ENCODE measurements at regions not wholly inside any gene's neighbourhood (a gene's known extent, or its start where the extent isn't known, plus 50 kb on each side); places are given as distances from the start of the nearest gene placed in this dataset.

DNA sequence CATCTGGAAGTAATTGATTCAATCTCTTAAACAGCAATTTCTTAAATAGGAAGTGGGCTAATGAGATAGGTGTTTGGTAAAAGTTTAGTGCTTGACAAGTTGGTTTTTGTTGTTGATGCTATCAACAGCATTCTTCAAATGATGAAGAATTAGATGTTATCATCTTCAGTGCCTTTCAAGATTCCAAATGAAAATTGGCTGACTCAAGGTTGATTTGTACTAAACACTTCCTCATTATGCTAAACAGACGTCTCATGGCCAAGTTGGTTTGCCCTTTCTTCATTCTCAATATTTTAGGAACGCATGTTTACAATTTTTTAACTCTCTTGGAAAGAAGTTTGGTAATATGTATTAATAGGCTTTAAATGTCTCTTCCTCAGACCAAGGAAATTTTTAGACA, 86.0 kb downstream of the MID1IP1 start:
- DNase-seq (ENCODE audit: low read depth) = no peak

DNA sequence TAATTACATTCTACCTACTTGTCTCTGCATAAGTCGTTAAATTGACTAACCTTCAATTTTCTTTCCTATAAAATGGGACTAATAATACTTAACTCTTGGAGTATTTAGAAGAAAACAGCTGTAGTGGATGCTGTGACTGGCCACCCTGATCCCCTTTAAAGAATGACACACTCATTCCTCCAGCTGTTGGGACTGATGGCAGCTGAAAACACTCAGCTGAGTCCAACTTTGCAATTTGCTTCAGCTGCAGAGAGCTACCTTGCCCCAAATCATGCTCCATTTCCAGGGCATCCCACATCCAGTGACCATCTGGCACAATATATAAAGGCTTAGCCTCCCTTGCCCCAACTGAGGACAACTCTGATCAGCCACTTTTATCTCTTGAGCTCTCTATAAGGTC, 89.1 kb downstream of the MID1IP1 start:
- DNase-seq (ENCODE audit: low read depth) = no peak

GRCh38 chrX:38890963-38891362, 89.7 kb downstream of the MID1IP1 start:
- DNase-seq (ENCODE audit: low read depth) = no peak

DNA sequence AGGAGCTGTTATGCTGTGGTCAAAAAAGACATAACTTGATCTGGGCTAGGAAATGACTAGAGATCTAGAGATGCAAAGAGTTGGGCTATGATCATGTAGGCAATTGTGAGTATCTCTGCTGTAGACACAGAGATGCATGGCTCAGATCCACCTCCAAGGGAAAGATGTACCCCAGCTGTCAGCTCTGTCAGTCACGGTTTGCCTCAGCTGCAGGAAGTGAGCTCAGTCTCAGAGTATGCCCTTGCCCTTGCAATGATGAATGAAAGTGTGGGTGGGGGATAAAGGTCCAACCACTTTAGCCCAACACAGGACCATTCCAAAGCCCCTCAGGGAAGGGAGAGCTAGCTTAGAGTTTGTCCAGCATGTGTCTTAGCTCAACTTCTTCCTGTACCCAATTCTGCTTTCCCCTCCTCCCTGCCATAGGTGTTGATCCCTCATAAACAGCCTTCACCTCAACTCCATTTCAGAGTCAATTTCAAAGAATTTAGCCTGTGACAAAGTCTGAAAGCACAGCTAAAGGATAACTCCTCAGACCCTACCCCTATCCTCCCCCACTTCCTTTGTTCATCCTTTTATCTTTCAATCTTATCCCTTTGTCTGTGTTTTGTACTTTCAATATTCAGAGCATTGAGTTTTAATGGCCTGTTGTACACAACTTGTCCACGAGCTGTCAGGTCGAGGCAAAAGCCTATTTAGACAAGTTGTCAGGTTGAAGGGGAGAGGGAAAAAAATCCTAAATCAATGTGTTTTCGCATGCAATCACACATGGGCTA, 90.6 kb downstream of the MID1IP1 start:
- DNase-seq (ENCODE audit: low read depth) = no peak

DNA sequence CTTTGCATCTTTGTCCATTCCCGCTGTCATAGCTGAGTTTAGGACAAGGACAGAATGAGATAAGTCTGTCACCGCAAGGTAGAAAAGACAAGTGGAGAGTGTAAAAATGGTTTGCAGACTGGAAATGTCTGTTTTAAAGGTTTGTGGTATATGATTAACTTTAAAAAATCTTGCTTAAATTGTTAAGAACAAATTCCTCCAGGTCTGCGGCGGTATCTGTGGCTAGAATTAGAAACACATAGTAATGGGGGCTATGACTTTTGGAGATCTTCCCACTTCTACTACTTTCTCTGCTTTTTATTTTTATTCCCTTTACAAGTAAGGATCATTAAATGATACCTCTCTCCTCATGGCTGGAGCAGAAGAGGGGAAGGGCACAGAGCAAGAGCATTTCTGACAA, 92.2 kb downstream of the MID1IP1 start:
- DNase-seq (ENCODE audit: low read depth) = no peak

DNA sequence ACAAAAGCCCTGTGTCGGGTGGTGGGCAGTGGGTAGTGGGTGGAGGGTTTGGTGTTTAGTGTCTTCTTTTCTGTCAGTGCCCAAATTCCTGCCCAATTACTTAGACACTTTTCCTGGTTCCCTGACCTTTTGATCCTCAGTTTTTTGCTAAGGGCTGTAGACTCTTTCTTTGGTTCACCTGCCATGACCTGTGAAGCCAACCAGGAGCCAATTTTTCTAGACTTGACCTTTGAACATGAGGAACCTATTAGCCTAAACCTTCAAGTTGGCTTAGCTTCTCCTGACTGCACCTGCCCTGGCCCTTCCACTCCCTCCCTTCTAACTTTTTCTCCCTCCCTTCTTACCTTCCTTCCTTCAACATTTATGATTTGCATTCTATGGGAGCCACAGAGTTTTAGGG, 94.5 kb downstream of the MID1IP1 start:
- no peak for DNase-seq (ENCODE audit: low read depth)

DNA sequence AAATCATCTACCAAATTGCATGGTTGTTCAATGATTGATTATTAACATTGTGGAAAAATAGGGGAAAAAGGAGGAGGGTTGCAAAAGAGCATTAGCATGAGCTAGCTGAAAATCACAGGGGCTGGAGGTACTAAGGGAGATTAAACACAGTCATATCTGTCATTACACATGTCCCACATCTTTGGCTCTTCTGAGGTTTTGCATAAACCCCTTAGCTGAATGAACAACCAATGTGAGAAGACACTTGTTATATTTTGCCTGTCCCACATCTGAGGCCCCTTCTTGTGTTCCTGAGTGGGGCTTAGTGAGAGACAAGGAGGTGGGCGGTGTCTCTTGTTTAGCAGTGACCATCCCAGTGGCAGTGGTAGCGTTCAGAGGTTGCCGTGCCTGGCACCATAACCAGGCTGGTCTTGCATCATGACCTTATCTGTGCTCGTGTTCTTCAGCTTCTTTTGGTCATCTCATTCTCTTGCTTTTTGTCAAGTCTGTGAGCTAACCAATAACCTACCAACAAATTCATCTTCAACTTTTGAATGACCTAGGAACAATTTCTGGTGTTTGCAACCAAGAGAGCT, 95.6 kb downstream of the MID1IP1 start:
- no peak for DNase-seq (ENCODE audit: low read depth)

- DNase-seq (ENCODE audit: low read depth) = no peak
These were observed 97.0 kb downstream of the MID1IP1 start for GRCh38 chrX:38898261-38898660.

GRCh38 chrX:38899650-38900049, 98.4 kb downstream of the MID1IP1 start:
- DNase-seq (ENCODE audit: low read depth) = no peak

DNA sequence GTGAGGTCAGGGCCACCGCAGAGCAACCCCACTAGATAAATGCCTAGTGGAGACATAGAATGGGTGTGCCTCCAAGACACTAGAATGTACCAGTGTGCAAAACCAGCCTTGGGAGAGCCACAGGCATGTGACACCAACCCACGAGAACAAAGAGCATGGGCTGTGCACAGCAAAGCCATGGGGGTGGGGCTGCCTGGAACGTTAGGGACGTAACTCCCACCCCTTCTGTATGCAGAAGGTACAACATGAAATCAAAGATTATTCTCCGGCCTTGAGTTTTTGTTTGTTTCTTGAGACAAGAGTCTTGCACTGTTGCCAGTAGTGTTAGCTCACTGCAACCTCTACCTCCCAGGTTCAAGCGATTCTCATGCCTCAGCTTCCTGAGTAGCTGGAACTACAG, 99.5 kb downstream of the MID1IP1 start:
- no peak for DNase-seq (ENCODE audit: low read depth)

- no peak for DNase-seq (ENCODE audit: low read depth)
These were observed 101.8 kb downstream of the MID1IP1 start for GRCh38 chrX:38902972-38903492.

- DNase-seq (ENCODE audit: low read depth) = no peak
These were observed 115.5 kb downstream of the MID1IP1 start for GRCh38 chrX:38916801-38917200.

DNA sequence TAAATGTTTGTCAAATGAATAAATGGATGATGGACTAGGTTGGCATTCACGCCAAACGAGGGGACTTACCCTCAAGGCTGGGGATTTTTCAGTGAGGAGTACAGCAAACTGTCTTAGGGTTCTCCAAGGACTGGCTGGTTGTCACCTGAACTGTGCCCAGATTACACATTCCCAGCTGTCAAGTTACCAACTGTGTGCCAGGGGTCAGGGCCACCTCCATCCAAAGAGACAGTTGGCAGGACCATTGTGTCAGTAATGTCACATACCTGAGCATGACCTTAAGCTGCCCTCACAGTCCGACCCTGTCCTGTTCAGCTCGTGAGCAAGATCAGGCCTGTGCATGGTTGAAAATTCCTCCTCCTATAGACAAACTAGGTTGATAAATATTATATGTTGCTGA, 116.7 kb downstream of the MID1IP1 start:
- no peak for DNase-seq (ENCODE audit: low read depth)

- DNase-seq (ENCODE audit: low read depth) = no peak
These were observed 117.9 kb downstream of the MID1IP1 start for GRCh38 chrX:38919202-38919601.

GRCh38 chrX:38919853-38920528, 118.7 kb downstream of the MID1IP1 start:
- DNase-seq (ENCODE audit: low read depth) = no peak

- DNase-seq (ENCODE audit: low read depth) = no peak
These were observed 122.3 kb downstream of the MID1IP1 start for GRCh38 chrX:38923451-38923969.

GRCh38 chrX:38927592-38927991, 126.3 kb downstream of the MID1IP1 start:
- no peak for DNase-seq (ENCODE audit: low read depth)

GRCh38 chrX:38929966-38930421, 128.7 kb downstream of the MID1IP1 start:
- DNase-seq (ENCODE audit: low read depth) = no peak

DNA sequence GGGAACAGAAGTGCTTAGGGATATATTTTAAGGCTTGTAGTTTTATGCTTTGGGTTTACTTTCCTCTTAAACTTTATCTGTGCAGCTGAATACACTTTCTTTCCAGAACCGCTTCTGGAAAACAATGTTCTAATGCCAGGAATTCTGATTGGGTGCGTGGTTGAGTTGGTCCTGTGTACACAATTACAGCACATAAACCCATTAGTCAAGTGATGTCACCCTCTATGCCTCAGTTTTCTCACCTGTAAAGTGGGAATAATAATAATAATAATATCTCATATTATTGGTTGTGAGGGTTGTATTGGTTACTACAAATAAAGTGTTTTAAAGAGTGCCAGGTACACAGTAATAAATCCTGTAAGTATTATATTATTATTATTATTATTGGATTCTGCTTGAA, 129.2 kb downstream of the MID1IP1 start:
- DNase-seq (ENCODE audit: low read depth) = no peak

DNA sequence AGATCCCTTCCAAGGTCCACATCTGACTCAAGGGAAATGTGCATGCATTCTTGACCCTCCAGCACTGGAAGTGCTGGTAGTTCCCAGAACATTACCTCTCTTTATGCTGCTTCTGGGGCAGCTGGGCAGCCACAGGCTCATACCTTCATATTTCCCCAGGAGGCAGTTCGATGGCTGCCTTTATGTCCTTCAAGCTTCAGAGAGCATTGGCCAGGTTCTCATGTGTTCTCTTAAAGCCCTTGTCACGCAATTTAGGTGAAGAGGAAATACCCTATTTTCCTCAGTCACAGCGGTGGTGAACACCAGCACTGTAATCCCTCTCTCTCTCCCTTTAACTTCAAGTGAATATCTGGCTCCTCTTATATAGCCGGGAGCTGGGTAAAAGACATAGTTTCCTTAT, 134.3 kb downstream of the MID1IP1 start:
- DNase-seq (ENCODE audit: low read depth) = no peak

GRCh38 chrX:38937400-38937799, 136.1 kb downstream of the MID1IP1 start:
- DNase-seq (ENCODE audit: low read depth) = no peak

GRCh38 chrX:38937926-38938325, 136.7 kb downstream of the MID1IP1 start:
- DNase-seq (ENCODE audit: low read depth) = no peak

GRCh38 chrX:38939067-38939466, 137.8 kb downstream of the MID1IP1 start:
- no peak for DNase-seq (ENCODE audit: low read depth)

Measured in activated gamma-delta T cell treated with anti-CD3 and anti-CD28 coated beads, Interleukin-2, amount 50 U/mL, for 16 hours (primary cell).